ENCODE measurements at regions not wholly inside any gene's neighbourhood (a gene's known extent, or its start where the extent isn't known, plus 50 kb on each side); places are given as distances from the start of the nearest gene placed in this dataset.

DNA sequence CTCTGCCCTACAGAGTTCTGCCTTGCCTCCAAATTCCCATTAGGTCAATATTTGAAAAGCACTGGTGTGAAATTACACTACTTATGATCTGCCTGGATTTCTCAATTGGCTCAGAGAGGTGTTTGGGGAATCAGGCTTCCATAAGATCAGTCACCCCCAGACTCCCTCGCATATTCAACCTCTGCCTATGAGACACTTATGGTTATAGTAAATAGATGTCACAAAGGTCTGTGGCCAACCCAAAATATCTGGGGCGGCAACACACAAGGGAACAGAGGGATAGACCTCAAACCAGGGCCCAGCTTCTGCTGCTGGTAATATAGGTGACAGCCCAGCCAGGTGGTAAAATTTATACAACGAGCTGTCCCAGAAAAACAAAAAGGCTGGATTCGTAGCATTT lies 376.7 kb upstream of the ZMIZ1 start:
- H3K4me3 ChIP-seq (replicated peaks in 1 of 4; ENCODE audit: control extremely low read depth in 1 of 4, insufficient read depth in 1 of 4, low read depth in 3 of 4, low read length in 4 of 4): no peak overlapping the region
- no peaks in the 10 kb centered on the region for H3K4me1 ChIP-seq (ENCODE audit: control insufficient read depth, extremely low read depth, insufficient read depth, low read length)
- no peaks in the 10 kb centered on the region for H3K27me3 ChIP-seq (ENCODE audit: control insufficient read depth, insufficient read depth, low read length)
- H3K27ac ChIP-seq (ENCODE audit: insufficient read depth, low read length): no peak overlapping the region
- no peaks in the 10 kb centered on the region for H3K9me3 ChIP-seq (ENCODE audit: control insufficient read depth, insufficient read depth, low read depth, low read length)
- no peaks in the 10 kb centered on the region for H3K79me2 ChIP-seq (ENCODE audit: control insufficient read depth, insufficient read depth, low read length)
- H3K9ac ChIP-seq (ENCODE audit: insufficient read depth, low read length): no peak overlapping the region
- H3K4me2 ChIP-seq (ENCODE audit: extremely low read depth, insufficient read depth, low read length): no peak overlapping the region
- H3K36me3 ChIP-seq (ENCODE audit: control insufficient read depth, insufficient read depth, low read length): no peaks in the 10 kb centered on the region
- H2AFZ ChIP-seq (ENCODE audit: low read length): no peak overlapping the region
- TF ChIP-seq, protein P1, sequence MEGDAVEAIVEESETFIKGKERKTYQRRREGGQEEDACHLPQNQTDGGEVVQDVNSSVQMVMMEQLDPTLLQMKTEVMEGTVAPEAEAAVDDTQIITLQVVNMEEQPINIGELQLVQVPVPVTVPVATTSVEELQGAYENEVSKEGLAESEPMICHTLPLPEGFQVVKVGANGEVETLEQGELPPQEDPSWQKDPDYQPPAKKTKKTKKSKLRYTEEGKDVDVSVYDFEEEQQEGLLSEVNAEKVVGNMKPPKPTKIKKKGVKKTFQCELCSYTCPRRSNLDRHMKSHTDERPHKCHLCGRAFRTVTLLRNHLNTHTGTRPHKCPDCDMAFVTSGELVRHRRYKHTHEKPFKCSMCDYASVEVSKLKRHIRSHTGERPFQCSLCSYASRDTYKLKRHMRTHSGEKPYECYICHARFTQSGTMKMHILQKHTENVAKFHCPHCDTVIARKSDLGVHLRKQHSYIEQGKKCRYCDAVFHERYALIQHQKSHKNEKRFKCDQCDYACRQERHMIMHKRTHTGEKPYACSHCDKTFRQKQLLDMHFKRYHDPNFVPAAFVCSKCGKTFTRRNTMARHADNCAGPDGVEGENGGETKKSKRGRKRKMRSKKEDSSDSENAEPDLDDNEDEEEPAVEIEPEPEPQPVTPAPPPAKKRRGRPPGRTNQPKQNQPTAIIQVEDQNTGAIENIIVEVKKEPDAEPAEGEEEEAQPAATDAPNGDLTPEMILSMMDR (conservative IDR thresholded peaks at IDR 0.05 in 1 of 2, IDR thresholded peaks at IDR 0.05 in 1 of 2; ENCODE audit: low read depth in 1 of 2, low read length in 2 of 2): no peak
- no peak for TF ChIP-seq EZH2 (IDR thresholded peaks at IDR 0.05; ENCODE audit: low read length, missing control alignments)
- no peaks in the 10 kb centered on the region for H4K20me1 ChIP-seq (ENCODE audit: control insufficient read depth, extremely low read depth, insufficient read depth, low read length)
- DNase-seq (ENCODE audit: low read depth in 2 of 2): no peak

DNA sequence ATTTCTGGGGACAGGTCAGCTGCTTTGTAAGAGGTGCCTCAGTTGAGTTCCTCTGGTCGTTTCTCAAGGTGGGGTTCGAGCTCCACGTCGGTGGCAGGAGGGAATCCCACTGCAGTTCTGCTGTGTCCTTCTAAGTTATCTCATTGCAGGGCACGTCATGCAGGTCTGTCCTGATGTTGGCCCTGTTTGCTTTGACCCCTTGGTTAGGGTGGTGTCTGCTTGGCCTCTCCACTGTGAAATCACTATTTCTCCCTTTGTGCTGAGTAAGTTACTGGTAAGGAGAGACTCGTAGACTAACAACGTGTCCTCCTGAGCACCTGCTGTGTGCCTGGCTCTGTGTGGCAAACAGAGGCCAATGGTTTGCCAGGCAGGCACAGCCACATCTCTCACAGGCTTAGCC lies 372.9 kb upstream of the ZMIZ1 start:
- no peaks in the 10 kb centered on the region for H3K27me3 ChIP-seq (ENCODE audit: control insufficient read depth, insufficient read depth, low read length)
- no peak overlapping the region for H3K4me2 ChIP-seq (ENCODE audit: extremely low read depth, insufficient read depth, low read length)
- no peaks in the 10 kb centered on the region for H3K79me2 ChIP-seq (ENCODE audit: control insufficient read depth, insufficient read depth, low read length)
- no peaks in the 10 kb centered on the region for H3K9me3 ChIP-seq (ENCODE audit: control insufficient read depth, insufficient read depth, low read depth, low read length)
- no peak overlapping the region for H2AFZ ChIP-seq (ENCODE audit: low read length)
- H3K27ac ChIP-seq (ENCODE audit: insufficient read depth, low read length): no peak overlapping the region
- H3K36me3 ChIP-seq (ENCODE audit: control insufficient read depth, insufficient read depth, low read length): no peaks in the 10 kb centered on the region
- H3K4me3 ChIP-seq (replicated peaks in 1 of 4; ENCODE audit: control extremely low read depth in 1 of 4, insufficient read depth in 1 of 4, low read depth in 3 of 4, low read length in 4 of 4): no peak overlapping the region
- no peak for TF ChIP-seq EZH2 (IDR thresholded peaks at IDR 0.05; ENCODE audit: low read length, missing control alignments)
- TF ChIP-seq, protein P1 (conservative IDR thresholded peaks at IDR 0.05 in 1 of 2, IDR thresholded peaks at IDR 0.05 in 1 of 2; ENCODE audit: low read depth in 1 of 2, low read length in 2 of 2): no peak
- H3K4me1 ChIP-seq (ENCODE audit: control insufficient read depth, extremely low read depth, insufficient read depth, low read length): peaks cover 2% of the 10 kb centered on the region
- H3K9ac ChIP-seq (ENCODE audit: insufficient read depth, low read length): no peak overlapping the region
- no peaks in the 10 kb centered on the region for H4K20me1 ChIP-seq (ENCODE audit: control insufficient read depth, extremely low read depth, insufficient read depth, low read length)
- DNase-seq (ENCODE audit: low read depth in 2 of 2): no peak

DNA sequence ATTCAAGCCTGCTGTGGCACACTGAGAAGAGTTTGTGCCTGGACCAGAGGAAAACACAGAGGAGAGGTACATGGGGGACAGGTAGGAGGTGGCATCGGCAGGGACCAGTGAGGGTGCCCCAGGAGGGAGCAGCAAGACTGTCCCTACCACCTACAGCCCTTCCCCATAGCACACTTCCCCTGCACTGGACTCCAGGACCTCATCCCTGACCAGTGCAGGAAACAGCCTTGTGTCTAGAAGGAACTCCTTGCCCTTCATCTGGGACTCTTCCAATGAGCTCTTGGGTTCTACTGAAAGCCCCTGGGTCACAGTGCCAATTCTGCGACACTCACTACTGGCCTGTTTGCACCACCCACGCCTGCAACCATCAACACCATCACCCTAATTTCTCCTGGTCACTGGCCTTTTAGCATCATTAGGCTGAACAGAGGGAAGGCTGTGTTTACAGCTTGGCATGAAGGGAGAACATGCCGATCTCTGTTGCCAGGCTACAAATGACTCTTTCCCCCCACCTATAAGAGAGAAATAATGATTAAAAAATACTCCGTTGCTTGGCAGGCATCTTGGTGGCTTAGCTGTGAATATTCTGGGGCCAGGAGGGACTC lies 371.9 kb upstream of the ZMIZ1 start:
- no peaks in the 10 kb centered on the region for H3K27me3 ChIP-seq (ENCODE audit: control insufficient read depth, insufficient read depth, low read length)
- H2AFZ ChIP-seq (ENCODE audit: low read length): no peak overlapping the region
- H3K79me2 ChIP-seq (ENCODE audit: control insufficient read depth, insufficient read depth, low read length): no peaks in the 10 kb centered on the region
- H3K4me1 ChIP-seq (ENCODE audit: control insufficient read depth, extremely low read depth, insufficient read depth, low read length): peaks cover 2% of the 10 kb centered on the region
- H3K9me3 ChIP-seq (ENCODE audit: control insufficient read depth, insufficient read depth, low read depth, low read length): no peaks in the 10 kb centered on the region
- no peak overlapping the region for H3K4me2 ChIP-seq (ENCODE audit: extremely low read depth, insufficient read depth, low read length)
- H4K20me1 ChIP-seq (ENCODE audit: control insufficient read depth, extremely low read depth, insufficient read depth, low read length): no peaks in the 10 kb centered on the region
- DNase-seq (ENCODE audit: low read depth in 2 of 2): no peak
- no peak overlapping the region for H3K27ac ChIP-seq (ENCODE audit: insufficient read depth, low read length)
- no peaks in the 10 kb centered on the region for H3K36me3 ChIP-seq (ENCODE audit: control insufficient read depth, insufficient read depth, low read length)
- no peak overlapping the region for H3K9ac ChIP-seq (ENCODE audit: insufficient read depth, low read length)
- no peak overlapping the region for H3K4me3 ChIP-seq (replicated peaks in 1 of 4; ENCODE audit: control extremely low read depth in 1 of 4, insufficient read depth in 1 of 4, low read depth in 3 of 4, low read length in 4 of 4)
- no peak for TF ChIP-seq EZH2 (IDR thresholded peaks at IDR 0.05; ENCODE audit: low read length, missing control alignments)
